ENCODE measurements at regions not wholly inside any gene's neighbourhood (a gene's known extent, or its start where the extent isn't known, plus 50 kb on each side); places are given as distances from the start of the nearest gene placed in this dataset.

- no peak overlapping the region for H3K4me3 ChIP-seq (ENCODE audit: low read depth, poor library complexity, severe bottlenecking)
- intact Hi-C loops (cut with DNase I; ENCODE audit: low total_unique reads): no loop called here
- no peak for DNase-seq (ENCODE audit: low spot score in 2 of 2)
- TF ChIP-seq CTCF (IDR thresholded peaks at IDR 0.05) (no peak), POLR2A (IDR thresholded peaks at IDR 0.05) (no peak)
- 67 to 72% methylated on average over 5 of the region's 5 CpGs for WGBS, 2 donors
These were observed 221.1 kb upstream of the KAZN start for GRCh38 chr1:14377386-14377785.

GRCh38 chr1:14380408-14380807 is 218.1 kb upstream of the KAZN start:
- no peak overlapping the region for H3K4me3 ChIP-seq (ENCODE audit: low read depth, poor library complexity, severe bottlenecking)
- intact Hi-C loops (cut with DNase I; ENCODE audit: low total_unique reads): no loop called here
- DNase-seq (ENCODE audit: low spot score in 2 of 2): no peak
- TF ChIP-seq POLR2A (IDR thresholded peaks at IDR 0.05) (no peak), CTCF (IDR thresholded peaks at IDR 0.05) (no peak)
- WGBS, 2 donors: 48 to 86% methylated on average over 1 of the region's 1 CpG

DNA sequence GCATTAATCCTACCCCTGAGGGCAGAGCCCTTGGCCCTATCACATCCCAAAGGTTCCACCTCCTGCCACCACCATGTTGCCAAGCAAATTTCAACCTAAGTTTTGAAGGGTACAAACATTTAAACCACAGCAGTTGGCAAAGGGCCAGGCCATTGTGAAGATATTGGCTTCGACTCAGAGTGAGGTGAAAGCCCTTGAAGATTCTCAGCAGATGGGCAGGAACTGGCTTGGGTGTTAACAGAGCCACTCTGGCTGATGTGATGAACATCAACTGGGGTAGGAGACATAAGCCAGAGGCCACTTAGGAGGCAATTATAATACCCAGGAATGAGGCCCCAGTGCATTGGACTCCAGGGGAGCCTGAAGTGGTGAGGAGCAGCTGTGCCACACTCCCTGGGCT is 207.7 kb upstream of the KAZN start:
- DNase-seq (ENCODE audit: low spot score in 2 of 2): no peak
- 37 to 50% methylated on average over 1 of the region's 1 CpG for WGBS, 2 donors
- intact Hi-C loops (cut with DNase I; ENCODE audit: low total_unique reads): no loop called here
- no peak overlapping the region for H3K4me3 ChIP-seq (ENCODE audit: low read depth, poor library complexity, severe bottlenecking)
- TF ChIP-seq CTCF (IDR thresholded peaks at IDR 0.05): no peak
- no peak for TF ChIP-seq POLR2A (IDR thresholded peaks at IDR 0.05)

DNA sequence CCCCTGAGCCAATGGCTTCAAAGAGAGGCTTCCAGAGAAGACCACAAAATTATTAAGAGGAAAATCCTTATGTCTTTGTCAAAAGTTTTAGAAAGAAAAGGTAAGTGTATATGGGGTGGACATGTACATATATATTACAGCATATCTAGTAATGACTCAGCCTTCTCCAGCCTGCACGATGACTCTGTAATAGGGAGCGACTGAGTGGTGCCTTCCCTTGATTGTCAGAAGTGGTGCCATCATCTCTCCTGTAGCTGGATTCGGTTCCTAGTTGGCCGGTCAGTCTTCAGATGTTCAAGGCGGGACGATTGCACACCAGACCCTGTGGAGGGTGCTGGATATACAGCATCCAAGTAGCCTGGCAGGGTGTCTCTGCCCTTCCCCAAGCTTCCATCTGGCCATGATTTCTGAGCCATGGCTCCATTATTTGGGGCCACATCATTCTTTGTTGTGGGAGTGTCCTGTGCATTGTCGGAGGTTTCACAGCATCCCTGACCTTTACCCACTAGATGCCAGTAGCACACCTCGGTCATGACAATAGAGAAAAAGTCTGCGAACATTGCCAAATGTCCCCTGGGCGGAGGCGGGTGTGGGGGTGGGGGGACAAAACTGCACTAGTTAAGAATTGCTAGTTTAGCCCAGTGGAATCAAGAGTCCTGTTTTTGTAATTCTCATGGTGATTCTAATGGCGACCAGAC is 206.2 kb upstream of the KAZN start:
- no peak overlapping the region for H3K4me3 ChIP-seq (ENCODE audit: low read depth, poor library complexity, severe bottlenecking)
- TF ChIP-seq POLR2A (IDR thresholded peaks at IDR 0.05) (no peak), CTCF (IDR thresholded peaks at IDR 0.05) (no peak)
- 76 to 81% methylated on average over 12 of the region's 12 CpGs for WGBS, 2 donors
- intact Hi-C loops (cut with DNase I; ENCODE audit: low total_unique reads): no loop called here
- DNase-seq (ENCODE audit: low spot score in 2 of 2): no peak

DNA sequence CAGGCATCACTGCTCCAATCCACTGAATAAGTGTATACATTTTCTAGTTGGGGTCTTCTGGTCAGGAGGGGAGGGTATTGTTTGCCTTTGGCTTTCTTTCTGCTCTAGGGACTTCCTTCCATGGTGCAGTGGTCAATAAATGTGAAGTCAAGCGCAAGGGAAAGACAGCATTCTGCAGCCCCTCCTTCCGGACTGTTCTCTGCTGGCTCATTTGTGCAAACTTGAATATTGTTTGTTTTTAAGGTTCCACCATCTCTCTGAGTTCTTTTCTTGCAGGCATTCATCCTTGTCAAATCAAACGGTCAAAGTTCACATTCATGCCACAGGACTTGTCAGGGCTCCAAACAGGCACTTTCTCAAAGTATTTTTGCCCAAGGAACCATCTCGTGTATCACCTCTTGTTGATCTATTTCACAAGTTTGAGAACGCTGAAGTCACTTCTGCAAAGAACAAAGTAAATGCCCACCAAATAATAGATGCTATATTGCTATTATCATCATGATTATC is 205.6 kb upstream of the KAZN start:
- 80 to 82% methylated on average over 5 of the region's 5 CpGs for WGBS, 2 donors
- H3K4me3 ChIP-seq (ENCODE audit: low read depth, poor library complexity, severe bottlenecking): no peak overlapping the region
- intact Hi-C loops (cut with DNase I; ENCODE audit: low total_unique reads): no loop called here
- TF ChIP-seq CTCF (IDR thresholded peaks at IDR 0.05) (no peak), POLR2A (IDR thresholded peaks at IDR 0.05) (no peak)
- DNase-seq (ENCODE audit: low spot score in 2 of 2): no peak

GRCh38 chr1:14396100-14396499 is 202.4 kb upstream of the KAZN start:
- intact Hi-C loops (cut with DNase I; ENCODE audit: low total_unique reads): no loop called here
- 90 to 92% methylated on average over 5 of the region's 5 CpGs for WGBS, 2 donors
- TF ChIP-seq POLR2A (IDR thresholded peaks at IDR 0.05): no peak
- TF ChIP-seq CTCF (IDR thresholded peaks at IDR 0.05): no peak
- H3K4me3 ChIP-seq (ENCODE audit: low read depth, poor library complexity, severe bottlenecking): no peak overlapping the region
- no peak for DNase-seq (ENCODE audit: low spot score in 2 of 2)

Measured in lower leg skin (tissue), 4 donors.